HG02970 (cell line): ENCODE measurements at regions not wholly inside any gene's neighbourhood (a gene's known extent, or its start where the extent isn't known, plus 50 kb on each side); places are given as distances from the start of the nearest gene placed in this dataset.
"Not testable (repeated sequence)": the region's sequence is repeated elsewhere in the genome, so short reads cannot be mapped to it uniquely, and the experiment has no call there.

Experiments
- ATAC-seq: cut with Tn5 transposase; IDR thresholded peaks from one replicate; pipeline ENCODE4 v1.9.1; 2021; ENCODE audit warnings: mild to moderate bottlenecking, moderate library complexity, moderate number of reproducible peaks; ENCODE audit not compliant: unreplicated experiment, low FRiP score

- ATAC-seq = no peak
Measured at GRCh38 chr7:115299397-115300037, 377.6 kb downstream of the MDFIC start.

GRCh38 chr7:115297656-115298055 lies 375.8 kb downstream of the MDFIC start:
- ATAC-seq = no peak

- no peak for ATAC-seq
Measured at GRCh38 chr7:115293628-115294240, 371.8 kb downstream of the MDFIC start.

GRCh38 chr7:115292381-115292780 lies 370.5 kb downstream of the MDFIC start:
- no peak for ATAC-seq

- ATAC-seq = no peak
Measured at GRCh38 chr7:115289971-115290370, 368.1 kb downstream of the MDFIC start.

GRCh38 chr7:115276791-115277190 lies 354.9 kb downstream of the MDFIC start:
- ATAC-seq = no peak

- ATAC-seq = not testable (repeated sequence)
Measured at GRCh38 chr7:115273855-115274254, 352.0 kb downstream of the MDFIC start.

GRCh38 chr7:115273139-115273772 lies 351.4 kb downstream of the MDFIC start:
- no peak for ATAC-seq

- ATAC-seq = no peak
Measured at GRCh38 chr7:115271332-115272235, 349.7 kb downstream of the MDFIC start.

- ATAC-seq = no peak
Measured at GRCh38 chr7:115269486-115269885, 347.6 kb downstream of the MDFIC start.

GRCh38 chr7:115267503-115267902 lies 345.6 kb downstream of the MDFIC start:
- ATAC-seq = no peak

GRCh38 chr7:115260381-115260780 lies 338.5 kb downstream of the MDFIC start:
- no peak for ATAC-seq

GRCh38 chr7:115252461-115252860 lies 330.6 kb downstream of the MDFIC start:
- no peak for ATAC-seq

GRCh38 chr7:115249080-115249479 lies 327.2 kb downstream of the MDFIC start:
- ATAC-seq = no peak

- ATAC-seq = no peak
Measured at GRCh38 chr7:115241151-115241550, 319.3 kb downstream of the MDFIC start.

GRCh38 chr7:115240242-115240641 lies 318.3 kb downstream of the MDFIC start:
- no peak for ATAC-seq

GRCh38 chr7:115235075-115235474 lies 313.2 kb downstream of the MDFIC start:
- no peak for ATAC-seq

GRCh38 chr7:115233809-115234208 lies 311.9 kb downstream of the MDFIC start:
- no peak for ATAC-seq

GRCh38 chr7:115232041-115232440 lies 310.1 kb downstream of the MDFIC start:
- ATAC-seq = no peak

- ATAC-seq = peak; percentile 67
Measured at GRCh38 chr7:115230882-115231571, 309.1 kb downstream of the MDFIC start.
